ENCODE measurements at regions not wholly inside any gene's neighbourhood (a gene's known extent, or its start where the extent isn't known, plus 50 kb on each side); places are given as distances from the start of the nearest gene placed in this dataset.

DNA sequence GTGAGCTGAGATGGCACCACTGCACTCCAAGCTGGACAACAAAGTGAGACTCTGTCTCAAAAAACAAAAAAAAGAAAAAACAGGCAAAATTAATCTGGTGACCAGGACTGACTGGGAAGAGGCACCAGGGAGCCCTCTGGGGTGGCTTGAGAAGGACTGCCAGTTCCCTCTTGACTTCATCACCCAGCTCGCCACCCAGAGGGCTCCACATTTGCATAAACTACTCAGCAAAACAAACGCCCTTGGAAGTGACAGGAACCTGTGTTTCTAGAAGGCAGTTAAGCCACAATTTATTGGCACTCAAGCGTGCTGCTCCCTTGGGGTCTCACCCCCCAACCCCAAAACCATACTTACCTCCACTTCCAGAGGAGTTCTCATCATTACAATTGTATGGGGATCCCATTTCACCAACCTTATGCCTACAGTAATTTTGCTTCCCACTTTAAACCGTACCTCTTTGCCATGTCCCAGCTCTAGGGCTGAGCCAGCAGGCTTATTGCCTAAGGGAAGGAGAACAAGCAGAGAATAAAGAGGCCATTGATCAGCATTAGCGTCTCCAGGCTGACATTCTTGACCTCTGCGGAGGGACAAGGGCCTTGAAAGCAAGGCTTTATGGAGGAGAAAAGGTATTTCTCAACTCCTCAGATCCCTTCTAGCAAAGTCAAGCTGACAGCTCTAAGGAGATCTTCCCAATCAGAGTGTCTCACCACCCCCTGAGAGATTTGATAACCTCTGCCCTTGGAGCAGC, 357.4 kb downstream of the SHQ1 start:
- Mint-ChIP-seq H3K4me1 (peaks cover 46 to 48% of the 10 kb centered on the region in 2 experiments), H3K27me3 (ENCODE audit: low read depth) (peaks cover 12% of the 10 kb centered on the region), H3K9me3 (peaks cover 0 to 7% of the 10 kb centered on the region in 2 experiments; a peak in 2 of 5 replicates), H3K36me3 (ENCODE audit: insufficient read depth in 1 of 3, low read depth in 3 of 3) (peaks cover 0 to 1% (median 0%) of the 10 kb centered on the region in 3 experiments; a peak in 1 of 7 replicates), H3K4me3 (no peak overlapping the region; a peak in 1 of 5 replicates), H3K27ac (peak overlapping the region in 2 of 3 experiments; percentile 18 to 70; a peak in 1 of 7 replicates)
- DNase-seq: peak; percentile 53
- no peak overlapping the region for H3K23ac ChIP-seq (ENCODE audit: insufficient read length, low read depth, low read length)
- H2BK12ac ChIP-seq (ENCODE audit: insufficient read length, low read depth, low read length): no peak overlapping the region
- H3K4me1 ChIP-seq (ENCODE audit: insufficient read depth, low read length): peaks cover 10% of the 10 kb centered on the region
- H3K4ac ChIP-seq (ENCODE audit: low read depth, low read length): no peak overlapping the region
- H2AK5ac ChIP-seq (ENCODE audit: insufficient read length, low read length): no peak overlapping the region
- no peak overlapping the region for H4K91ac ChIP-seq (ENCODE audit: insufficient read length, low read depth, low read length)
- H3K14ac ChIP-seq (ENCODE audit: insufficient read depth, low read length): no peak overlapping the region
- no peak overlapping the region for H2BK20ac ChIP-seq (ENCODE audit: low read depth, low read length, poor library complexity, severe bottlenecking)
- H2AFZ ChIP-seq (ENCODE audit: low read length): no peak overlapping the region
- no peaks in the 10 kb centered on the region for H3K79me2 ChIP-seq (ENCODE audit: insufficient read depth, low read length)
- no peak overlapping the region for H2BK5ac ChIP-seq (ENCODE audit: insufficient read length, low read length)
- H3K23me2 ChIP-seq (ENCODE audit: insufficient read length, low read depth, low read length, poor library complexity, severe bottlenecking): no peaks in the 10 kb centered on the region
- H3T11ph ChIP-seq (ENCODE audit: low read length): no peak overlapping the region
- no peak overlapping the region for H3K18ac ChIP-seq (ENCODE audit: insufficient read length, low read depth, low read length)
- no peaks in the 10 kb centered on the region for H4K20me1 ChIP-seq (ENCODE audit: control insufficient read depth, insufficient read depth, insufficient read length)
- no peak overlapping the region for H3K9ac ChIP-seq (ENCODE audit: extremely low read depth, insufficient read length, low read length)
- no peak overlapping the region for H4K8ac ChIP-seq (replicated peaks; ENCODE audit: insufficient read length, low read depth, low read length)
- no peak overlapping the region for H4K5ac ChIP-seq (ENCODE audit: insufficient read length, low read depth, low read length)
- H3K56ac ChIP-seq (ENCODE audit: insufficient read length, low read depth, low read length): no peak overlapping the region
- H3K9me3 ChIP-seq (ENCODE audit: control insufficient read depth, low read depth, low read length): no peaks in the 10 kb centered on the region
- no peak overlapping the region for H3K4me2 ChIP-seq (ENCODE audit: insufficient read depth, insufficient read length, low read length)
- H3K79me1 ChIP-seq (ENCODE audit: insufficient read depth, low read depth, low read length, poor library complexity, severe bottlenecking): no peaks in the 10 kb centered on the region
- H2BK15ac ChIP-seq (ENCODE audit: low read depth, low read length): no peak overlapping the region
- no peak overlapping the region for H3K27ac ChIP-seq (ENCODE audit: insufficient read length, low read depth, low read length)
- H3K27me3 ChIP-seq (ENCODE audit: insufficient read depth, low read length): no peaks in the 10 kb centered on the region
- WGBS (ENCODE audit: extremely low coverage, insufficient read length, low lambda C conversion rate): no CpG with 5 or more reads among the region's 6 CpGs
- TF ChIP-seq CTCF (conservative IDR thresholded peaks at IDR 0.05): no peak
- H2BK120ac ChIP-seq (ENCODE audit: low read depth, low read length, poor library complexity, severe bottlenecking): no peak overlapping the region

All from H9 (cell line).